Stimulated activated naive B cell treated with anti-CD40 and anti-IgM and Interleukin-4, amounts not matched to agents 10 μg/mL and 1 μg/mL and 100 μg/mL, for 72 hours (primary cell): ENCODE measurements at regions not wholly inside any gene's neighbourhood (a gene's known extent, or its start where the extent isn't known, plus 50 kb on each side); places are given as distances from the start of the nearest gene placed in this dataset.

Source experiments
- ATAC-seq, 2 donors: fragments of 150-1000 bp; cut with Tn5 transposase; replicated peaks; 2 replicates each; pipeline ENCODE4 v1.10.0; 2021; ENCODE audit warnings: moderate library complexity in 1 of 2
- DNase-seq: peaks from one replicate; pipeline ENCODE4 v3.0.0; 2021
- H3K27ac Mint-ChIP-seq: one replicate; pipeline ENCODE4 v1.8.0; 2022; ENCODE audit warnings: mild to moderate bottlenecking, mixed read lengths
- H3K27me3 Mint-ChIP-seq, 2 donors: one replicate each; pipeline ENCODE4 v1.8.0; 2022; ENCODE audit warnings: mixed read lengths in 2 of 2
- H3K36me3 Mint-ChIP-seq, 2 donors: one replicate each; pipeline ENCODE4 v1.8.0; 2022; ENCODE audit warnings: mixed read lengths in 2 of 2, mild to moderate bottlenecking in 1 of 2
- H3K4me1 Mint-ChIP-seq, 2 donors: one replicate each; pipeline ENCODE4 v1.8.0; 2022; ENCODE audit warnings: mixed read lengths in 2 of 2, mild to moderate bottlenecking in 1 of 2
- H3K4me3 Mint-ChIP-seq, 2 donors: one replicate each; pipeline ENCODE4 v1.8.0; 2022; ENCODE audit warnings: mild to moderate bottlenecking in 2 of 2, mixed read lengths in 2 of 2, moderate library complexity in 1 of 2
- H3K9me3 Mint-ChIP-seq, 2 donors: one replicate each; pipeline ENCODE4 v1.8.0; 2022; ENCODE audit warnings: mixed read lengths in 2 of 2, mild to moderate bottlenecking in 1 of 2

GRCh38 chr4:96879527-96879926, 1039.6 kb downstream of the PDHA2 start:
- no peak for ATAC-seq

DNA sequence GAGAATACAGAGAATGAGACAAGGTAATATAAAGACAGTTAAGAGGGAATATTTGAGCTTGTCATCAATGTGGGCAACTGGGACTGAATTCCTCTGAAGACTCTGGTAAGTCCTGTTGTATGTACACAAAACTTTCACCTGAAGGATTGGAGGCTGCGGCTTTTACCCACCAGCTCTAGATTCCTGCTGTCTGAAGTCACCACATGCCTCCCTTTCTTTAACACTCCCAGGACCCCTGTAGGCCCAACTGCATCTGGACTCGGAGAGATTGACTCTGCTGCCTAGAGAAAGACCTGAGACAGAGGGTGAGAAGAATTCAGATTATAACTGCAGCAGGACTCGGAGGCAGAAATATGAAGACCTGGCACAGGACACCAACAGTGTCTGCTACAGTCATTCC, 1048.0 kb downstream of the PDHA2 start:
- Mint-ChIP-seq H3K36me3 (no peaks in the 10 kb centered on the region), H3K4me3 (no peak overlapping the region), H3K27me3 (no peaks in the 10 kb centered on the region), H3K9me3 (peaks cover 0 to 10% of the 10 kb centered on the region in 2 donors), H3K27ac (no peak overlapping the region), H3K4me1 (no peaks in the 10 kb centered on the region)
- ATAC-seq (no peak), DNase-seq (no peak)

More at GRCh38 chr4:96879527-96879926, 1039.6 kb downstream of the PDHA2 start:
- Mint-ChIP-seq H3K27me3 (no peaks in the 10 kb centered on the region), H3K4me3 (no peak overlapping the region), H3K36me3 (no peaks in the 10 kb centered on the region), H3K4me1 (no peaks in the 10 kb centered on the region), H3K27ac (no peak overlapping the region), H3K9me3 (peaks cover 3 to 14% of the 10 kb centered on the region in 2 donors)
- DNase-seq = no peak

GRCh38 chr4:96894621-96895020, 1054.7 kb downstream of the PDHA2 start:
- DNase-seq = no peak
- Mint-ChIP-seq H3K9me3 (peaks cover 0 to 3% of the 10 kb centered on the region in 2 donors), H3K36me3 (no peaks in the 10 kb centered on the region), H3K4me3 (no peak overlapping the region), H3K4me1 (no peaks in the 10 kb centered on the region), H3K27me3 (no peaks in the 10 kb centered on the region), H3K27ac (no peak overlapping the region)
- ATAC-seq = no peak

DNA sequence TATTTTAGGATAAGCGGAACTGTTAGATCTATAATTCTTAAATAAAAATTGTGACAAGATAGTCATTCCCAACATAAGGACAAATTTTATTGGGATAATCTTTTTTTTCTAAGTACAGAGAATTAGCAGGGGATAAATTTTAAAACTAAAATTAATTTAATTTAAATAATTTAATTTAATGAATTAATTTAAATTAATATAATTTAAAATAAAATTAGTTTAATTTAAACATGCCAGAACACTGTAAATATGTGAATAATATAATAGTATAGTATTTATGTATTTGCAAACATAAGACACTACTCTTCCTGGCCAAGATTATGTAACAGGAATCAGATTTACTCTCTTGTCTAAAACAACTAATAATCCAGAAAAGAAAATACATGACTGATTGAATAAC, 1055.9 kb downstream of the PDHA2 start:
- ATAC-seq = no peak
- H3K36me3 Mint-ChIP-seq = no peaks in the 10 kb centered on the region
- peaks cover 0 to 3% of the 10 kb centered on the region in 2 donors for H3K9me3 Mint-ChIP-seq

DNA sequence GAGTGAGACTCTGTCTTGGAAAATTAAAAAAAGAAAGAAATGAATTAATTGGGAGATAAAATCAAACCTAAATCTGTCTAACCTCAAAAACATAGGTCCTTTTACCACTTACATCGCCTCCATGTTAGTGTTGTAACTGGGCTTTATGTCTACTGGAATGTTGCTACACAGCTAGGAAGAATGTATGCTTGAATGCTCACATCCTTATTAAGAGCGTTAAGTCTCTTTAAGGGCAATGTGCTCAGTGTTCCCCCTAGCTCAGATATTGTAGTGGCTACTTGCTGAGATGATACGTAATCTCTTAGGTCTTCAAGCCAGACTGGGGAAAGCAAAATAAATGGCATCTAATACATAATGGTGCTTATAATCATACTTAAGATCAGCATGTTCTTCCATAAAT, 1072.8 kb downstream of the PDHA2 start:
- H3K4me3 Mint-ChIP-seq = no peak overlapping the region
- H3K27me3 Mint-ChIP-seq = no peaks in the 10 kb centered on the region
- no peak overlapping the region for H3K27ac Mint-ChIP-seq
- ATAC-seq (no peak), DNase-seq (no peak)
- peaks cover 2 to 4% of the 10 kb centered on the region in 2 donors for H3K9me3 Mint-ChIP-seq
- no peaks in the 10 kb centered on the region for H3K4me1 Mint-ChIP-seq
- no peaks in the 10 kb centered on the region for H3K36me3 Mint-ChIP-seq

More for the DNA sequence above, 1055.9 kb downstream of the PDHA2 start:
- H3K4me3 Mint-ChIP-seq = no peak overlapping the region
- no peak overlapping the region for H3K27ac Mint-ChIP-seq
- H3K4me1 Mint-ChIP-seq = no peaks in the 10 kb centered on the region
- no peaks in the 10 kb centered on the region for H3K27me3 Mint-ChIP-seq
- no peak for DNase-seq

DNA sequence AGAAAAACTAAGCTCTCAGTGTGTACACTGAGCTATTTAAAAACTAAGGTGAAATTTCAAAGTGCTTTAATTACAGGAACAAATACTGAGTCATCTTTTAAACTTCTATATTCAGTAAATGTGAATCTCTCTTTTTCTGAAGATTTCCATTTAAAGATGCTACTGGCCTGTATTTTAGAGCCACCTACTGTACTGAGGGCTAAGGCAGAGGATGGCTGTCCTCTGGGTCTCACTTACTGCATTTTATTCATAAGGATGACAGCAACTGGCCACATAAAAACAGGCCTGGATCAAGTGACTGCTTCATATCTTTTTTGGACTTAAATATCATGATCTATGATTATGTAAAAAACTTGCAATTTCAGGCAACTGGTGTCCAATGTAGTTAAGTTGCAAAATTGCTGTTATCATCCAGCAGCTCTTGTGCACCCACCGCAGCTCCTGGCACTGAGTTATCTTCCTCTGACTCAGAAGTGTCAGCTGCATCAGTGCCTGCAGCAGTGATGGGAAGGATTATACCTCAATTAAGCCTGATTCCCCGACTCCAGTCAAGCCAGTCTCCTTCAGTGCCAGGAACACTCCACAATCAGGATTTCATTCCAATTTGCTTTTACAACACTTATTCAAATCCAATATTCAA, 1073.7 kb downstream of the PDHA2 start:
- H3K4me3 Mint-ChIP-seq = no peak overlapping the region
- no peaks in the 10 kb centered on the region for H3K36me3 Mint-ChIP-seq
- ATAC-seq (no peak), DNase-seq (no peak)
- peaks cover 0 to 4% of the 10 kb centered on the region in 2 donors for H3K9me3 Mint-ChIP-seq
- no peaks in the 10 kb centered on the region for H3K27me3 Mint-ChIP-seq
- H3K4me1 Mint-ChIP-seq = no peaks in the 10 kb centered on the region
- no peak overlapping the region for H3K27ac Mint-ChIP-seq

DNA sequence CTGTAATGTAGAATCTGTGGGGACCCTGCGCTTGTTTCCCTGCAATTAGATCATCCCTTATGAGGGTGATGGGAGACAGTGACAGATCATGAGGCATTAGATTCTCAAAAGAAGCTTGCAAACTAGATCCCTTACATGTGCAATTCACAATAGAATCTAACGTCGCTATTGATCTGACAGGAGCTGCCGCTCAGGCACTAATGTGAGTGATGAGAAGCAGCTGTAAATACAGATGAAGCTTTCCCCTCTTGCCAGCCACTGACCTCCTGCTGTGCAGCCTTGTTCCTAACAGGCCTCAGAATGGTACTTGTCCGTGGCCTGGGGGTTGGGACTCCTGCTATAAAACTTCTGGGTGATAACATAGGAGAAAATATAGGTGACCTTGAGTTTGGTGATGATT, 1076.8 kb downstream of the PDHA2 start:
- H3K27me3 Mint-ChIP-seq = no peaks in the 10 kb centered on the region
- ATAC-seq (no peak), DNase-seq (no peak)
- H3K4me1 Mint-ChIP-seq = no peaks in the 10 kb centered on the region
- H3K4me3 Mint-ChIP-seq = no peak overlapping the region
- H3K9me3 Mint-ChIP-seq = peaks cover 0 to 6% of the 10 kb centered on the region in 2 donors
- H3K27ac Mint-ChIP-seq = no peak overlapping the region
- no peaks in the 10 kb centered on the region for H3K36me3 Mint-ChIP-seq

DNA sequence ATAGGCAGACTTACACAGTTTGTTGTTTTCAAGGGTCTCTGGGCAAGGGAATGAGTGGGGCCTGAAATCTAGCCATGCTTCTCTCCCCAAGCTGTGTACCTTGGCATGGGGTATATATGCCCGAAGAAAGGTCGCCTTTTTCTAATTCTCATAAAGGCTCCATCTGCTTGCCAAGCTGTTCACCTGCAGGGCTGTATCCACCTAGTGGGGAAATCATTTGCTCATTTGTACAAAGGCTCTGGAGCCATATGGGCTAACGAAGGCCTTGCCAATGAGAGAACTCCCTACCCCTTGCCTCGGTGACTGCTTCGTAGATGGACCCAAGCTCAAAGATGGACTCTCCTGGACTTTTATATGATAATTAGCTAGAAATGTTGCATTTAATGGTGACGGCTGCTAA, 1097.0 kb downstream of the PDHA2 start:
- no peak for DNase-seq
- ATAC-seq = no peak
- H3K4me1 Mint-ChIP-seq = no peaks in the 10 kb centered on the region
- peaks cover 0 to 2% of the 10 kb centered on the region in 2 donors for H3K9me3 Mint-ChIP-seq
- H3K4me3 Mint-ChIP-seq = no peak overlapping the region
- no peak overlapping the region for H3K27ac Mint-ChIP-seq
- H3K36me3 Mint-ChIP-seq = no peaks in the 10 kb centered on the region
- no peaks in the 10 kb centered on the region for H3K27me3 Mint-ChIP-seq

- ATAC-seq = no peak
- Mint-ChIP-seq H3K4me1 (no peaks in the 10 kb centered on the region), H3K9me3 (peaks cover 0 to 3% of the 10 kb centered on the region in 2 donors), H3K27me3 (no peaks in the 10 kb centered on the region), H3K4me3 (no peak overlapping the region), H3K36me3 (no peaks in the 10 kb centered on the region), H3K27ac (no peak overlapping the region)
- DNase-seq = no peak
Observed at GRCh38 chr4:96946552-96946951, 1106.7 kb downstream of the PDHA2 start.

DNA sequence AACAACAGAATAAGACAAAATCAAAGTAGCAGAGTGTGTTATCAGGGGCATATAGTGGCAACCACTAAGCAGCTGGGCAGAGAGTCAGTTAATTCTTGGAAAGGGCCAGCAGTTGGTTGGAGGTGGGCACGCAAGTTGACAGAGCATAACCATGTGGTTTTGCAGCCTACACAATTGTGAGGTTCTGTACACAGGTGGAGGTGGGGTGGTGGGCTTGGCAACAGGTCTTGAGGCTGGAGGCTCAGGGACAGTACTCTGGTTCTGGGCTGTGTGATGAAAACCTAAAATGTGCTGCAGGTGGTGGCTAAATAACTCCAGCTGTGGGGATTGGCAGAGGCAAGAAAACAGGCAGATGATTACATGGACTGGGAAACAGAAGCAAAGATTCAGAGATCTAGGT, 1112.7 kb downstream of the PDHA2 start:
- H3K36me3 Mint-ChIP-seq = no peaks in the 10 kb centered on the region
- no peak overlapping the region for H3K27ac Mint-ChIP-seq
- no peak overlapping the region for H3K4me3 Mint-ChIP-seq
- DNase-seq (no peak), ATAC-seq (no peak)
- peaks cover 0 to 2% of the 10 kb centered on the region in 2 donors for H3K9me3 Mint-ChIP-seq
- no peaks in the 10 kb centered on the region for H3K27me3 Mint-ChIP-seq
- H3K4me1 Mint-ChIP-seq = no peaks in the 10 kb centered on the region

- H3K9me3 Mint-ChIP-seq = peaks cover 0 to 2% of the 10 kb centered on the region in 2 donors
- no peak overlapping the region for H3K27ac Mint-ChIP-seq
- H3K4me3 Mint-ChIP-seq = no peak overlapping the region
- no peak for ATAC-seq
- no peaks in the 10 kb centered on the region for H3K4me1 Mint-ChIP-seq
- no peaks in the 10 kb centered on the region for H3K36me3 Mint-ChIP-seq
- no peak for DNase-seq
- H3K27me3 Mint-ChIP-seq = no peaks in the 10 kb centered on the region
Observed at GRCh38 chr4:96955226-96955625, 1115.3 kb downstream of the PDHA2 start.

- H3K36me3 Mint-ChIP-seq = no peaks in the 10 kb centered on the region
- no peaks in the 10 kb centered on the region for H3K4me1 Mint-ChIP-seq
- no peak for ATAC-seq
- no peaks in the 10 kb centered on the region for H3K27me3 Mint-ChIP-seq
- no peak for DNase-seq
- H3K9me3 Mint-ChIP-seq = peaks cover 0 to 2% of the 10 kb centered on the region in 2 donors
- H3K27ac Mint-ChIP-seq = no peak overlapping the region
- no peak overlapping the region for H3K4me3 Mint-ChIP-seq
Observed at GRCh38 chr4:96955691-96956090, 1115.8 kb downstream of the PDHA2 start.

GRCh38 chr4:96969455-96969854, 1129.6 kb downstream of the PDHA2 start:
- H3K4me1 Mint-ChIP-seq = no peaks in the 10 kb centered on the region
- H3K27ac Mint-ChIP-seq = no peak overlapping the region
- no peak overlapping the region for H3K4me3 Mint-ChIP-seq
- no peaks in the 10 kb centered on the region for H3K36me3 Mint-ChIP-seq
- H3K9me3 Mint-ChIP-seq = peaks cover 1 to 3% of the 10 kb centered on the region in 2 donors
- no peaks in the 10 kb centered on the region for H3K27me3 Mint-ChIP-seq
- no peak for DNase-seq
- ATAC-seq = no peak

GRCh38 chr4:96972920-96973319, 1133.0 kb downstream of the PDHA2 start:
- no peak overlapping the region for H3K4me3 Mint-ChIP-seq
- H3K36me3 Mint-ChIP-seq = no peaks in the 10 kb centered on the region
- no peaks in the 10 kb centered on the region for H3K4me1 Mint-ChIP-seq
- peaks cover 0 to 1% of the 10 kb centered on the region in 2 donors for H3K9me3 Mint-ChIP-seq
- ATAC-seq = no peak
- H3K27ac Mint-ChIP-seq = no peak overlapping the region
- no peaks in the 10 kb centered on the region for H3K27me3 Mint-ChIP-seq
- DNase-seq = no peak

DNA sequence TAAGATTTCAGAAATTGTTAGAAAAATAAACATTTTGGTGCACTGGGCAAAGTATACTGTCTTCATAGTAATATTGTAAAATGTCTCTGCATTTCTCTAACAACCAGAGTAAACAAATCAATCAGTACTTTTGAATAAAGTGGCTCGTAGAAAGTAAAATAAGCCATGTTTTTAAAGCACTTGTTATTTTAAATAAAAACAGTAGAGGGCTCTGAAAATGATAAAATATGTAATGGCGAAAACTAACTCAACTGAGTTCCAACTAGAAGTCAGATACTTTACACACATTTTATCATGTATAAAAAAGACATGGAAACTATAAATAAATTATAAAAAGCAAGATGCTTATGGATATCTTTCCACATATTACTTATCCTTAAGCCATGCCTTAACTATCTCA, 1134.4 kb downstream of the PDHA2 start:
- H3K27me3 Mint-ChIP-seq = no peaks in the 10 kb centered on the region

GRCh38 chr4:96983830-96984229, 1143.9 kb downstream of the PDHA2 start:
- H3K36me3 Mint-ChIP-seq = no peaks in the 10 kb centered on the region
- H3K9me3 Mint-ChIP-seq = peaks cover 2 to 6% of the 10 kb centered on the region in 2 donors
- no peak overlapping the region for H3K4me3 Mint-ChIP-seq
- DNase-seq = no peak
- no peak for ATAC-seq
- no peaks in the 10 kb centered on the region for H3K27me3 Mint-ChIP-seq
- H3K4me1 Mint-ChIP-seq = no peaks in the 10 kb centered on the region
- no peak overlapping the region for H3K27ac Mint-ChIP-seq

More for the DNA sequence above, 1134.4 kb downstream of the PDHA2 start:
- ATAC-seq (no peak), DNase-seq (no peak)
- Mint-ChIP-seq H3K4me1 (no peaks in the 10 kb centered on the region), H3K27ac (no peak overlapping the region), H3K36me3 (no peaks in the 10 kb centered on the region), H3K9me3 (no peaks in the 10 kb centered on the region), H3K4me3 (no peak overlapping the region)
